Mucosa of descending colon (tissue), 3 donors: ENCODE measurements at regions not wholly inside any gene's neighbourhood (a gene's known extent, or its start where the extent isn't known, plus 50 kb on each side); places are given as distances from the start of the nearest gene placed in this dataset.

Source experiments
- ATAC-seq: fragments of 200-7000 bp; cut with Tn5 transposase; one replicate; pipeline ENCODE4 v1.9.1; 2020; ENCODE audit warnings: mild to moderate bottlenecking, moderate library complexity
- DNase-seq, 3 donors: peaks; one replicate each; pipeline ENCODE4 v3.0.0-alpha.2; 2020
- H3K36me3 ChIP-seq: fragments of 200-600 bp; one replicate; pipeline ENCODE4 v1.8.0; 2021; ENCODE audit warnings: low read depth, mild to moderate bottlenecking
- H3K4me1 ChIP-seq: fragments of 200-600 bp; one replicate; pipeline ENCODE4 v1.8.0; 2021; ENCODE audit warnings: low read depth, mild to moderate bottlenecking
- H3K4me3 ChIP-seq: fragments of 200-600 bp; one replicate; pipeline ENCODE4 v1.8.0; 2021; ENCODE audit warnings: mild to moderate bottlenecking
- H3K9me3 ChIP-seq: fragments of 200-600 bp; one replicate; pipeline ENCODE4 v1.8.0; 2021; ENCODE audit warnings: mild to moderate bottlenecking
- intact Hi-C, 2 donors: fragments of 100-400 bp; cut with DNase I in 1 of 2; cut with micrococcal nuclease in 1 of 2; formaldehyde crosslinking; loops; one replicate each; pipeline versions ENCODE4 v1.11.0 to v1.11.1; 2022; cut with DNase I, micrococcal nuclease
- TF ChIP-seq, protein P1 (sequence below): fragments of 200-600 bp; IDR thresholded peaks from one replicate; pipeline ENCODE4 v1.8.0; 2022; ENCODE audit warnings: antibody characterized with exemption, mild to moderate bottlenecking
- donor health status: DM: no; HTN: no; CAD: no; lungs with moderate emphysema.
- donor health status: DM: no; HTN: no; CAD: no.
- donor health status: DM: no; HTN: yes; CAD: no.

DNA sequence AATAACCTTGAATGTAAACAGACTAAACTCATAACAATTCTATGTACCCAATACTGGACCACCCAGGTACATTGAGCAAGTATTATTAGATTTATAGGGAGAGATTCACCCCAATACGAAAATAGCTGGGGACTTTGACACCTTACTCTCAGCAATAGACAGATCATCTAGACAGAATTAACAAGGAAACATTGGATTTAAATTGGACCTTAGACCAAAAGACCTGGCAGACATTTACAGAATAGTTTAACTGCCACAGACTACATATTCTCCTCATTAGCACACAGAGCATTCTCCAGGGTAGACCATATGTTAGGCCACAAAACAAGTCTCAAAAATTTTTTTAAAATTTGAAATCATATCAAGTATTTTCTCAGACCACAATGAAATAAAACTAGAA lies 397.4 kb downstream of the PIK3R1 start:
- no peak for DNase-seq
- no peak for ATAC-seq
- intact Hi-C loops, result no loop called here
- no peaks in the 10 kb centered on the region for H3K4me1 ChIP-seq
- H3K36me3 ChIP-seq, result no peaks in the 10 kb centered on the region
- H3K9me3 ChIP-seq, result peaks cover 12% of the 10 kb centered on the region
- no peak overlapping the region for H3K4me3 ChIP-seq
- TF ChIP-seq, protein P1, sequence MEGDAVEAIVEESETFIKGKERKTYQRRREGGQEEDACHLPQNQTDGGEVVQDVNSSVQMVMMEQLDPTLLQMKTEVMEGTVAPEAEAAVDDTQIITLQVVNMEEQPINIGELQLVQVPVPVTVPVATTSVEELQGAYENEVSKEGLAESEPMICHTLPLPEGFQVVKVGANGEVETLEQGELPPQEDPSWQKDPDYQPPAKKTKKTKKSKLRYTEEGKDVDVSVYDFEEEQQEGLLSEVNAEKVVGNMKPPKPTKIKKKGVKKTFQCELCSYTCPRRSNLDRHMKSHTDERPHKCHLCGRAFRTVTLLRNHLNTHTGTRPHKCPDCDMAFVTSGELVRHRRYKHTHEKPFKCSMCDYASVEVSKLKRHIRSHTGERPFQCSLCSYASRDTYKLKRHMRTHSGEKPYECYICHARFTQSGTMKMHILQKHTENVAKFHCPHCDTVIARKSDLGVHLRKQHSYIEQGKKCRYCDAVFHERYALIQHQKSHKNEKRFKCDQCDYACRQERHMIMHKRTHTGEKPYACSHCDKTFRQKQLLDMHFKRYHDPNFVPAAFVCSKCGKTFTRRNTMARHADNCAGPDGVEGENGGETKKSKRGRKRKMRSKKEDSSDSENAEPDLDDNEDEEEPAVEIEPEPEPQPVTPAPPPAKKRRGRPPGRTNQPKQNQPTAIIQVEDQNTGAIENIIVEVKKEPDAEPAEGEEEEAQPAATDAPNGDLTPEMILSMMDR, result no peak

DNA sequence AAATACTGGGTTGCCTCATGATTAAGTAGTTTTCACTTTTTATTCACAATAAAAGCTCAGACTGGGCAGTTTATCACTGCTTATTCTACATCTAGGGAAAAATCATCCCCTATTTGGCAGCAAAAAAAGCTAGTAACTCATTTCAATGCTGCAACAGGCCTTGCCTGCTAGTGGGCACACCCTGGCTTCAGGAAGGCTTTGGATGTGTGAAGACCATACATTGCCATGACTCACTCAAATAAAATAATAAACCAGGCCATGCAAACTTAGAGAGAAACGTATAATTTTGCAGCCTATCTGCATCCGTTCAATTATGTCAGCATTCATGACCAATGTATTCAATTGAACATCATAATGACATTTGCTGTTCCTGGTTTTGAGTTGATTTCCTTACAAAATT lies 402.9 kb downstream of the PIK3R1 start:
- TF ChIP-seq, protein P1, result no peak
- Histone ChIP-seq H3K4me3 (no peak overlapping the region), H3K4me1 (no peaks in the 10 kb centered on the region), H3K9me3 (no peaks in the 10 kb centered on the region), H3K36me3 (no peaks in the 10 kb centered on the region)
- peak; percentile 60 for ATAC-seq
- intact Hi-C loops, result no loop called here
- DNase-seq, result no peak

DNA sequence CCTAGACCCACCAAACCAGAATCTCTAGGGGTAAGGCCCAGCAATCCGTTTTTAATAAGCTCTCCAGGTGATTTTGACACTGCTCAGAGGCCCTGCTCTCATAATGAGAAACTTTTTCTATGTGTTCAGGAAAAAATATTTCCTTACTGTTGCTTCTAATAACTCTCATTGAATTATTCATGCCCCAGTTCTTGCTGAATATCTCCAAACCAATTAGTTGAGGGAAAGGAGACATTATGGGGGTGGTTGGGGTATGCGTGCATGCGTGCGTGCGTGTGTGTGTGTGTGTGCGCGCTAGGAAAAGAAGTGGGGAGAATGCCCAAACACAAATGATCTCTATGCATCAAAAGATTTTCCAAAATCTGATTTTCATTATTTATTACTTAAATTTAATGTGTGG lies 411.4 kb downstream of the PIK3R1 start:
- intact Hi-C loops, result no loop called here
- no peaks in the 10 kb centered on the region for H3K9me3 ChIP-seq
- no peak overlapping the region for H3K4me3 ChIP-seq
- DNase-seq (no peak), ATAC-seq (no peak)
- H3K36me3 ChIP-seq, result no peaks in the 10 kb centered on the region
- TF ChIP-seq, protein P1, result no peak
- no peaks in the 10 kb centered on the region for H3K4me1 ChIP-seq

DNA sequence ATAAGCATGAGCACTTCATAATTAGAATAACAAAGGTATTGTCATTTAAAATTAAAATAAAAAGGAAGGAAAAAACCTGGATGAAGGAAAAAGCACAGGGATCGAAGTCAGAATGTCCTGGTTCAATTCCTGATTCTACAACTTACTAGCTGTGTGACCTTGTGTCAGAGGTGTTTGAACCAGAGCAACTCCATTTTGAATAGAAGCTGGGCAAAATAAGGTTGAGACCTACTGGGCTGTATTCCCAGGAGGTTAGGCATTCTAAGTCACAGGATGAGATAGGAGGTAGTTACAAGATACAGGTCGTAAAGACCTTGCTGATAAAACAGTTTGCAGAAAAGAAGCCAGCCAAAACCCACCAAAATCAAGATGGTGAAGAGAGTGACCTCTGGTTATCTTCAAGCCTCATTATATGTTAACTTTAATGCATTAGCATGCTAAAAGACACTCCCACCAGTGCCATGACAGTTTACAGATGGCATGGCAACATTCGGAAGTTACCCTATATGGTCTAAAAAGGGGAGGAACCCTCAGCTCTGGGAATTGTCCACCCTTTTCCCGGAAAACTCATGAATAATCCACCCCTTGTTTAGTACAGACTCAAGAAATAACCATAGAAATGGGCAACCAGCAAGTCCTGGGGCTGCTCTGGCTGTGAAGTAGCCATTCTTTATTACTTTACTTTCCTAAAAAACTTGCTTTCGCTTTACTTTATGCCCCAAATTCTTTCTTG lies 412.7 kb downstream of the PIK3R1 start:
- no peaks in the 10 kb centered on the region for H3K36me3 ChIP-seq
- DNase-seq (no peak), ATAC-seq (no peak)
- TF ChIP-seq, protein P1, result no peak
- no peak overlapping the region for H3K4me3 ChIP-seq
- intact Hi-C loops, result no loop called here
- H3K4me1 ChIP-seq, result no peaks in the 10 kb centered on the region
- no peaks in the 10 kb centered on the region for H3K9me3 ChIP-seq

DNA sequence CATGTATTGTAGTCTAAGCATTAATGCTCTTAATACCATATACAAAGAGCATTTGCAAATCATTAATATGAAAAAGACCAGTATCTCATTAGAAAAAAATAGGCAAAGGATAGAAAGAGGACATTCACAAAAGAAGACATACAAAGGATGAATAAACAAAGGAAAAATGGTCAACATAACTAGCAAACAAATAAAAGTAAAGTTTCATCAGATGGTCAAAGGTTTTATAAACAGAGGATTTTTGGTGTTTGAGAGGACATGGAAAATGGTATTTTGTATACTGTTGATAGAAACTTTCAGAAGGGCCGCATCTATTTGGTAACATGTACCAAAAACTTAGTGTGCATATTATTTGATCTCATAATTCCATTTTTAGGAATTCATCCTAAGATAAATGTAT lies 414.8 kb downstream of the PIK3R1 start:
- TF ChIP-seq, protein P1, result no peak
- no peak overlapping the region for H3K4me3 ChIP-seq
- intact Hi-C loops, result no loop called here
- no peak for DNase-seq
- ATAC-seq, result no peak
- no peaks in the 10 kb centered on the region for H3K4me1 ChIP-seq
- no peaks in the 10 kb centered on the region for H3K9me3 ChIP-seq
- no peaks in the 10 kb centered on the region for H3K36me3 ChIP-seq

DNA sequence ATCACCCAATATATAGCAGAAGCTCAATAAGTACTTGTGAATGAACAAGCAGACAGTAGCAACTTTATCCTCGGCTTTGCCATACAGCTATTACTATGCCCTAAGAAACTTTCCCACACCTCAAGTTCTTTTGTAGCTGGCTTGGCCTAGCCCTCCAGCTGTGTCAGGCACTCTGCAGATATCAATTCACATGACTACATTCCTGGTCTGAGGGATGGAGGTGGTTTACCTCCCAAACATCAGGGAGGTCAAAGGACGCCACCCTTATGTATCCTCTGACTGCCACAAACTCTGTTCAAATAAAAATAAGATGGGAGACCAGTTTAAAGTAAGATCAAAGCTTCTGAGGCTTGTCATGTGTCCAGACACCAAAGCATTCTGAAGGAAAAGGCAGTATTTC lies 416.3 kb downstream of the PIK3R1 start:
- DNase-seq (no peak), ATAC-seq (no peak)
- Histone ChIP-seq H3K36me3 (no peaks in the 10 kb centered on the region), H3K4me3 (no peak overlapping the region), H3K9me3 (no peaks in the 10 kb centered on the region), H3K4me1 (no peaks in the 10 kb centered on the region)
- TF ChIP-seq, protein P1, result no peak
- intact Hi-C loops, result no loop called here
